Suprapubic skin (tissue), 4 donors: ENCODE measurements at regions not wholly inside any gene's neighbourhood (a gene's known extent, or its start where the extent isn't known, plus 50 kb on each side); places are given as distances from the start of the nearest gene placed in this dataset.

Experiments
- DNase-seq, 2 donors: peaks; one replicate each; pipeline ENCODE4 v3.0.0-alpha.2; 2019; ENCODE audit warnings: low spot score in 2 of 2
- H3K27ac ChIP-seq: fragments of 200-600 bp; sonication (generic); one replicate; pipeline ENCODE4 v1.5.1; 2019
- H3K27me3 ChIP-seq: fragments of 200-600 bp; sonication (generic); one replicate; pipeline ENCODE4 v1.5.1; 2019
- H3K36me3 ChIP-seq: fragments of 200-600 bp; sonication (generic); one replicate; pipeline ENCODE4 v1.5.1; 2019
- H3K4me1 ChIP-seq: fragments of 200-600 bp; sonication (generic); one replicate; pipeline ENCODE4 v1.5.1; 2019
- H3K4me3 ChIP-seq: fragments of 200-600 bp; sonication (generic); one replicate; pipeline ENCODE4 v1.5.1; 2019; ENCODE audit warnings: mild to moderate bottlenecking
- H3K9me3 ChIP-seq: fragments of 200-600 bp; sonication (generic); one replicate; pipeline ENCODE4 v1.5.1; 2019
- EP300 ChIP-seq: sonication (generic); formaldehyde crosslinking; IDR thresholded peaks from one replicate; pipeline ENCODE4 v1.6.1; 2017; ENCODE audit warnings: antibody characterized with exemption
- POLR2A ChIP-seq, 2 donors: fragments of 450-650 bp; IDR thresholded peaks; one replicate each; pipeline ENCODE4 v1.6.1; 2017; ENCODE audit warnings: antibody characterized with exemption in 2 of 2, mild to moderate bottlenecking in 2 of 2, moderate library complexity in 2 of 2
- POLR2AphosphoS5 ChIP-seq, 3 donors: sonication (generic); formaldehyde crosslinking; IDR thresholded peaks; one replicate each; pipeline ENCODE4 v1.6.1; 2017; ENCODE audit warnings: antibody characterized with exemption in 3 of 3
- WGBS: methylation state at CpG from one replicate; pipeline ENCODE4 v1.1.5; 2018; 5-methylcytosine and 5-hydroxymethylcytosine counted together
- TF ChIP-seq, protein P1 (sequence below), 2 donors: fragments of 200-600 bp in 1 of 2; fragments of 450-650 bp in 1 of 2; sonication (generic) in 1 of 2; IDR thresholded peaks; one replicate each; pipeline ENCODE4 v1.5.1; 2016 to 2019; ENCODE audit warnings: antibody characterized with exemption in 2 of 2, mild to moderate bottlenecking in 1 of 2, moderate library complexity in 1 of 2

DNA sequence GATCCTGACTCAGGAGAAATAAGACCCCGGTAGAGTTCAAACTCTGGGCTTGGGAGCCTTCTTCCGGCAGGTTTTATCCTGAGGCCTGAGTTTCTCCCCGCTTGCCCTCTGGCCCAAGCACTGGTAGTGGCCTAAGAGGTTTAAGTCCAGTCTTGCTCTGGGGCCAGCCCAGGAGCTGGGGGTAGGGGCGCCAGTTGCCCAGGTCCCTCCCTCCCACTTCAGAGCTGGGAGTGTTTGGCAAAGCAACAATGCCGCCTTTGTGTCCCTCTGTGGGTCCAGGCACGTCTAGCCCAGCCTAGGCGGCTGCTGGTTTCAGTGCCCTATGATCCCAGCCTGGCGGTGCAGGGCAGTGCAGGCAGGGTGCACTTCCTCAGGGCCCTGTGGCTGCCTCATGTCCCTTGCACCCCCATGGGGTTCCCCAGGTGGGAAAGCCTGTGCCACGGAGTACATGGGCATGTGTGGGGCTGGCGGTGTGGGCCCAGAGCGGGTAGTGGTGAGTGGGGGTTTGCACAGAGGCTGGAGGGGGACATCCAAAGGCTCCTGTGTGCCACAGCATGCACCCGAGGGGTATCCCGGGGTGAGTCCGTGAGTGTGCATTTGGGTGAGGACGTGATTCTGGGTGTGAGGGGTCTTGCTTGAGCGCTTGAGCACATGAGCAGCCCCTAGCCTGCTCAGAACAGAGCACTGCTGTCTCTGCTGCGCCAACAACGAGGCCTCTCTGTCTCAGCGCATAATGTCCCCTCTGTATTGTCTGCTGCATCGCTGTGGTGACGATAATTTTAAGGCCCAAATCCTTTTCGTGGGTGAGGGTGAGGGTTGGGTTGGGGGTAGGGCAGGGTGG is 61.7 kb upstream of the PSD2 start:
- no peak for DNase-seq
- no peak overlapping the region for H3K4me3 ChIP-seq
- no peak overlapping the region for H3K27ac ChIP-seq
- no peaks in the 10 kb centered on the region for H3K36me3 ChIP-seq
- TF ChIP-seq POLR2AphosphoS5 (IDR thresholded peaks at IDR 0.05) (no peak), EP300 (no peak), POLR2A (IDR thresholded peaks at IDR 0.05) (no peak)
- TF ChIP-seq, protein P1, sequence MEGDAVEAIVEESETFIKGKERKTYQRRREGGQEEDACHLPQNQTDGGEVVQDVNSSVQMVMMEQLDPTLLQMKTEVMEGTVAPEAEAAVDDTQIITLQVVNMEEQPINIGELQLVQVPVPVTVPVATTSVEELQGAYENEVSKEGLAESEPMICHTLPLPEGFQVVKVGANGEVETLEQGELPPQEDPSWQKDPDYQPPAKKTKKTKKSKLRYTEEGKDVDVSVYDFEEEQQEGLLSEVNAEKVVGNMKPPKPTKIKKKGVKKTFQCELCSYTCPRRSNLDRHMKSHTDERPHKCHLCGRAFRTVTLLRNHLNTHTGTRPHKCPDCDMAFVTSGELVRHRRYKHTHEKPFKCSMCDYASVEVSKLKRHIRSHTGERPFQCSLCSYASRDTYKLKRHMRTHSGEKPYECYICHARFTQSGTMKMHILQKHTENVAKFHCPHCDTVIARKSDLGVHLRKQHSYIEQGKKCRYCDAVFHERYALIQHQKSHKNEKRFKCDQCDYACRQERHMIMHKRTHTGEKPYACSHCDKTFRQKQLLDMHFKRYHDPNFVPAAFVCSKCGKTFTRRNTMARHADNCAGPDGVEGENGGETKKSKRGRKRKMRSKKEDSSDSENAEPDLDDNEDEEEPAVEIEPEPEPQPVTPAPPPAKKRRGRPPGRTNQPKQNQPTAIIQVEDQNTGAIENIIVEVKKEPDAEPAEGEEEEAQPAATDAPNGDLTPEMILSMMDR (IDR thresholded peaks at IDR 0.05) = no peak
- H3K4me1 ChIP-seq = no peaks in the 10 kb centered on the region
- 85% methylated on average over 14 of the region's 22 CpGs for WGBS
- no peaks in the 10 kb centered on the region for H3K27me3 ChIP-seq
- H3K9me3 ChIP-seq = no peaks in the 10 kb centered on the region

DNA sequence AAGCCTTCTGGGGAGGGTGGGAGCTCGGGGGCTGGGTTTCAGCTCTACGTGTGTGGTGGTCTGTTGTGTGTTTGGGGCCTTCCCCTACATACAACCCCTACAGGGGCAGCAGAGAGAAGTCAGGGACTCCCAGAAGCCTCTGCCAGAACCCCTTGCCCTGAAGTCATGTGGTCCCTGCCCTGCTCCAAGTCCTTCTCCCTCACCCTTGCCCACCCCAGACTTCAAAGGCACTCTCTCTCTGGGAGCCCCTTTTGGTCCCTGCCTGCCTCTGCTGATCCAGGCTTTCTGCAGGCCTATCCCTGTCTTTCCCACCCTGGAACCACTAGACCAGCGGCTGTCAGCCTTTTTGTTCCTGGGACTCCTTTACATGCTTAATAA is 61.1 kb upstream of the PSD2 start:
- H3K27ac ChIP-seq = no peak overlapping the region
- H3K4me3 ChIP-seq = no peak overlapping the region
- no peaks in the 10 kb centered on the region for H3K27me3 ChIP-seq
- 91% methylated on average over 3 of the region's 3 CpGs for WGBS
- TF ChIP-seq POLR2AphosphoS5 (IDR thresholded peaks at IDR 0.05) = no peak
- TF ChIP-seq, protein P1 (IDR thresholded peaks at IDR 0.05) = no peak
- no peak for TF ChIP-seq EP300
- TF ChIP-seq POLR2A (IDR thresholded peaks at IDR 0.05) = no peak
- DNase-seq = no peak
- no peaks in the 10 kb centered on the region for H3K9me3 ChIP-seq
- H3K4me1 ChIP-seq = peaks cover 3% of the 10 kb centered on the region
- no peaks in the 10 kb centered on the region for H3K36me3 ChIP-seq

DNA sequence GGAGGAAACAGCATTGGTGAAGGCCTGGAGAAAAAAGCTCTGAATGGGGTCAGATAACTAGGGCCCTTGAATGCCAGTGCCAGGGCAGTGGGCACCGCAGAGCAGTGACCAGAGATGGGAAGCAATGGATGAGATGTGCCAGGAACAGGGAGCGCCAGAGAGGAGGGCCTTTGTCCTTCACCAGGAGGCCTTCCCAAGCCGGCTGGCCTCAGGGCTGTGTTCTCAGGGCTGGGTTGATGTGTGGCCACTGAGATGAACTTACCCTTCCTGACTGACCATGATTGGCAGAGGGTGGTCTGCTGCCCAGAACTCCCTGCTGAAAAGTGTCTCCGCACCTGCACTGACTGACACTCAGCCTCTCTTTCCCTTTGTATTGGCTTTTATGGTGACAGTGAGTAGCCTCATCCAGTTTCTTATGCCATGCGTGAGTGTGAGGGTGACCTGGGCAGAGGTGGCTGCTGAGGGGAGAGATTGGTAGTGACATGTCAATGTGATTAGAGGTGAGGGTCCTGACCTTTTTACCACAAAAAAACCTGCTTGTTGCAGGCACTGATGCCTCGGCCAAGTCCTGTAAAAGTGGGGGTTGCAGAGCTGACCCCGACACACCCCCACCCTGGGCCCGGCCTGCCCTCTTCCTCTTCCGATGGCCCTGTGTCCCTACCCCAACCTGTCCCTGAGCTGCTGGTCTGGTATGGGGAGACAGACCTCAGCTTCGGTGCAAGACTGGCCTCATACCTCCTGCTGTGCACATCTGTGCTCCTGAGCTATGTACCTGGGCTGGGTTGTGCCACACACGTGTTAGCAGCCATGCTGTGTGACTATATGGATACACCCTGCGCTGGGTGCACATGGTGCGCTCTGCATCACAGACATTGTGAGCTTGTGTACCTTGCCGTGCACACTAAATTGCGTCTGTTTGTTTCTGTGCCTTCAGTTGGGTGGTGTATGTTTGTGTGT is 57.1 kb upstream of the PSD2 start:
- WGBS = 96% methylated on average over 11 of the region's 15 CpGs
- Histone ChIP-seq H3K27ac (no peak overlapping the region), H3K36me3 (no peaks in the 10 kb centered on the region), H3K4me1 (peaks cover 3% of the 10 kb centered on the region), H3K4me3 (no peak overlapping the region), H3K9me3 (no peaks in the 10 kb centered on the region), H3K27me3 (no peaks in the 10 kb centered on the region)
- no peak for DNase-seq
- no peak for TF ChIP-seq EP300
- TF ChIP-seq, protein P1 (IDR thresholded peaks at IDR 0.05) = no peak

DNA sequence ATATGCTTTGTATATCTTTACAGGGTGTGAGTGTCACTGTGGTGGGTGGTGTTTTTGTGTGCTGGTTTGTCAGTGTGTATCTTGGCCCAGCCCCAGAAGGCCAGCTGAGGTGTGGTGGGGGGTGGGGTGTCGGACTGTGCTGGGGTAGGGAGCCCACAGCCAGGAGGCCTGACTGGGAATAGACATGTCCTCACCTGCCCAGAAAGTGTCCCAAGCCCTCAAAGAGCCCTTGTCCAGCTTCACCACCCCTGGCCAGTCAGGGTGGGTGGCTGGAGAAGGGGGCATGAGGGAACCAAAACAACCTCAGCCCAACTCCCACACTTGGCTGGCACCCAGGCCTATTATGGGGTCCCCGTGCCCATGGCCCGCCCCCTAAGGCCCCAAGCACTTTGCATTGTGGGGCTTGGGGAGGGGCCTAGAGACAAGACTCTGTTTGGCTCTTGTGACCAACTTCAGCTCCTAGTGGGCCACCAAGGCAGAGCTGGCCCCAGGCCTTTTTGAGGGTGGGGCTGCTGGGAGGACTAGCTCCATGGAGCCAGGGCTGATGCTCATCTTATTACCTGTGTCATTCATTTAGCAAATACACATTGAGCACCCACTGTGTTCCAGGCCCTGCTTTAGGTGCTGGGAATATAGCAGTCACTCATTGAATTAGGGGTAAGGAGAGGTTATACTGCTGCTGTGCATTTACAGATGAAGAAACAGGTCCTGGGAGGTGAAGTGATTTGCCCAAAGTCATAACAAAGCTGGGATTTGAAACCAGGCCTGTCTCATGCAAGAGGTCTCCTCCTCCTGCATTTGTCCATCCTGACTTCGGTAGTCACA is 56.2 kb upstream of the PSD2 start:
- Histone ChIP-seq H3K9me3 (no peaks in the 10 kb centered on the region), H3K4me3 (no peak overlapping the region), H3K27me3 (no peaks in the 10 kb centered on the region), H3K36me3 (no peaks in the 10 kb centered on the region), H3K4me1 (peaks cover 3% of the 10 kb centered on the region), H3K27ac (no peak overlapping the region)
- no peak for DNase-seq
- WGBS = 84% methylated on average over 2 of the region's 4 CpGs
- TF ChIP-seq POLR2AphosphoS5 (IDR thresholded peaks at IDR 0.05) (no peak), POLR2A (IDR thresholded peaks at IDR 0.05) (no peak), EP300 (no peak)
- TF ChIP-seq, protein P1 (IDR thresholded peaks at IDR 0.05) = no peak
